Sigmoid colon (tissue), 6 donors: ENCODE measurements at regions not wholly inside any gene's neighbourhood (a gene's known extent, or its start where the extent isn't known, plus 50 kb on each side); places are given as distances from the start of the nearest gene placed in this dataset.

Experiments
- DNase-seq: peaks from one replicate; pipeline ENCODE4 v3.0.0-alpha.2; 2019
- H3K27ac ChIP-seq, 4 donors: fragments of 200-600 bp; sonication (generic); one replicate each; pipeline ENCODE4 v1.5.1; 2016 to 2019; ENCODE audit warnings: mild to moderate bottlenecking in 1 of 4
- H3K27me3 ChIP-seq, 3 donors: fragments of 200-600 bp; sonication (generic); one replicate each; pipeline ENCODE4 v1.5.1; 2019; ENCODE audit warnings: mild to moderate bottlenecking in 1 of 3
- H3K36me3 ChIP-seq, 4 donors: fragments of 200-600 bp; sonication (generic); one replicate each; pipeline ENCODE4 v1.5.1; 2016 to 2019
- H3K4me1 ChIP-seq, 4 donors: fragments of 200-600 bp; sonication (generic); one replicate each; pipeline ENCODE4 v1.5.1; 2017 to 2019
- H3K4me3 ChIP-seq, 4 donors: fragments of 200-600 bp; sonication (generic); one replicate each; pipeline ENCODE4 v1.5.1; 2017 to 2019; ENCODE audit warnings: mild to moderate bottlenecking in 2 of 4, moderate library complexity in 1 of 4
- H3K9me3 ChIP-seq, 4 donors: fragments of 200-600 bp in 3 of 4; sonication (generic) in 3 of 4; one replicate each; pipeline versions ENCODE4 v1.5.1 to v1.6.1; 2013 to 2019
- EP300 ChIP-seq, 4 donors: sonication (generic); formaldehyde crosslinking; IDR thresholded peaks; one replicate each; pipeline ENCODE4 v1.6.1; 2017; ENCODE audit warnings: antibody characterized with exemption in 4 of 4
- POLR2A ChIP-seq, 2 donors: fragments of 450-650 bp; IDR thresholded peaks; one replicate each; pipeline ENCODE4 v1.6.1; 2016; ENCODE audit warnings: antibody characterized with exemption in 2 of 2, mild to moderate bottlenecking in 2 of 2, moderate library complexity in 2 of 2
- POLR2AphosphoS5 ChIP-seq, 4 donors: sonication (generic); formaldehyde crosslinking; IDR thresholded peaks; one replicate each; pipeline ENCODE4 v1.6.1; 2017; ENCODE audit warnings: antibody characterized with exemption in 4 of 4
- WGBS, 2 donors: extraction: QIAGEN DNeasy Blood & Tissue Kit; methylation state at CpG; one replicate each; pipeline ENCODE4 v1.1.7; 2013; 5-methylcytosine and 5-hydroxymethylcytosine counted together
- intact Hi-C: fragments of 100-400 bp; cut with DNase I; formaldehyde crosslinking; loops from one replicate; pipeline ENCODE4 v1.15.1; 2023
- TF ChIP-seq, protein P1 (sequence below), 4 experiments: fragments of 450-650 bp in 3 of 4; fragments of 200-600 bp in 1 of 4; IDR thresholded peaks; one replicate each; pipeline ENCODE4 v1.5.1; 2016 to 2019; ENCODE audit warnings: antibody characterized with exemption in 4 of 4, mild to moderate bottlenecking in 3 of 4, moderate library complexity in 2 of 4
- donor health status: healthy with polysubstance abuse.
- donor health status: healthy.

DNA sequence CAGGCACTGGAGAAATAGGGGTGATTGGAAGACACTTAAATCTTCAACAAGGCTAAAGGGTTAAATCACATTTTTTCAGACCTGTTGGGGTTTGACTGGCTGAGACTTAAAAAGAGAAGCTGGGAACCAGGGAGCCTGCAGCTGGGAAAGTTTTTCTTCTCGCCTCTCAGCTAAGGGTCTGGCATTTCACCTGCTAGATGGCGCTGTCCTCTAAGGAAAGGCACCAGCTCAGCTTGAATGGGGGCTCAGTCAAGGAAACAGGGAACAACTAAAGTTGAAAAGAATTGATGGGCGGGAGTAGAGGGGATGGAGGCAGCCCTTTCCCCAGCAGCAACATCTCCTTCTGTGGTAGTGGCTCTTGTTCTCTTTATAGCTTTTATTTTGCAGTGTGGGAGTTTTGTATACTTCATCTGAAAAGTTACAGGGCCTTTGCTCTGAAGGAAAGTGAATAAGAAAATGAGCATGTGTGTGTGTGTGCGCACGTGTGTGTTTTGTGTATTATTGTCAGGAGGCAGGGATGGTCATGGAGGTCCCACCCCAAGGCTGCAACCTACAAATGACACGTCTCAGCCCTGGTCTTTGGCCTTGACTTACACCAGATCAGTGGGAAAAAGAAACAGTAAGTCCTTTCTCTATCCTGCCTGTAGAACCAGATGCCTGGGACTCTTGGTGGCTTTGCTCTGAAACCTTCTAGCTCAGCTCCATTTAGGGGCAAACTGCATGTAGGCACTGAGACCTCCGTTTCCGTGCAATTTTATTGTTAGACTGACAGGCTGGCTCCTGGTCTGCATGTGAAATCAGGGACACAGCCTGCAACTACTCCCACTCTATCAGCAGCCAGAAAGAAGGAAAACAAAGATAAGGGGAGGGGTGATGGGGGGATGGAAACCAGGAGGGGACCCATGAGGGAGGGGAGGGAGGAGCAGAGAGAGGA lies 316.2 kb upstream of the CLINT1 start:
- H3K36me3 ChIP-seq: no peaks in the 10 kb centered on the region
- H3K27me3 ChIP-seq: no peaks in the 10 kb centered on the region
- TF ChIP-seq POLR2A (IDR thresholded peaks at IDR 0.05): no peak
- TF ChIP-seq, protein P1, sequence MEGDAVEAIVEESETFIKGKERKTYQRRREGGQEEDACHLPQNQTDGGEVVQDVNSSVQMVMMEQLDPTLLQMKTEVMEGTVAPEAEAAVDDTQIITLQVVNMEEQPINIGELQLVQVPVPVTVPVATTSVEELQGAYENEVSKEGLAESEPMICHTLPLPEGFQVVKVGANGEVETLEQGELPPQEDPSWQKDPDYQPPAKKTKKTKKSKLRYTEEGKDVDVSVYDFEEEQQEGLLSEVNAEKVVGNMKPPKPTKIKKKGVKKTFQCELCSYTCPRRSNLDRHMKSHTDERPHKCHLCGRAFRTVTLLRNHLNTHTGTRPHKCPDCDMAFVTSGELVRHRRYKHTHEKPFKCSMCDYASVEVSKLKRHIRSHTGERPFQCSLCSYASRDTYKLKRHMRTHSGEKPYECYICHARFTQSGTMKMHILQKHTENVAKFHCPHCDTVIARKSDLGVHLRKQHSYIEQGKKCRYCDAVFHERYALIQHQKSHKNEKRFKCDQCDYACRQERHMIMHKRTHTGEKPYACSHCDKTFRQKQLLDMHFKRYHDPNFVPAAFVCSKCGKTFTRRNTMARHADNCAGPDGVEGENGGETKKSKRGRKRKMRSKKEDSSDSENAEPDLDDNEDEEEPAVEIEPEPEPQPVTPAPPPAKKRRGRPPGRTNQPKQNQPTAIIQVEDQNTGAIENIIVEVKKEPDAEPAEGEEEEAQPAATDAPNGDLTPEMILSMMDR (IDR thresholded peaks at IDR 0.05): peak; percentile 46 to 73 (median 58)
- H3K4me1 ChIP-seq: peaks cover 0 to 14% (median 2%) of the 10 kb centered on the region in 4 donors
- H3K27ac ChIP-seq: peak overlapping the region in 3 of 4 donors; percentile 2 to 34 (median 17)
- intact Hi-C loops: loop anchor here (2.0 to 10.0 kb wide), 2 partner anchors 290 to 932 kb away; no protein-coding TSS in a partner anchor
- no peaks in the 10 kb centered on the region for H3K9me3 ChIP-seq
- no peak overlapping the region for H3K4me3 ChIP-seq
- 16 to 33% methylated on average over 8 of the region's 8 CpGs for WGBS, 2 donors
- DNase-seq: peak; percentile 84

DNA sequence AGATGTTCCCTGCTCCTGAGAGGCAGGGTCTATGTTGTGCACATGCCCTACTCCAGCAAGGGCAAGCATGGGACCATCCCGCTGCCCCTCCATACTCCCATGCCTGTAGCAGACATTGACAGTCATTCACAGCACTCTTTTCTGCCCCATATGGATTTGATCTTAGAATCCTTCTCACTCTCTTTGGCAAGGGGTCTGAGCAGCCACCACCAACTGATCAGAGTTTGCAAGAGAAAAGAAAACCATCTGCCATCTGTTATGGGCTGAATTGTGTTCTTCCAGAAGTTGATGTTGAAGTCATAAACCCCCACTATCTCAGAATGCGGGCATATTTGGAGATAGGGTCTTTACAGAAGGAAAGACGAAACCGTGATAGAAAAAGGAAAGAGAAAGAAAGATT lies 315.1 kb upstream of the CLINT1 start:
- no peaks in the 10 kb centered on the region for H3K9me3 ChIP-seq
- no peak overlapping the region for H3K27ac ChIP-seq
- no peak overlapping the region for H3K4me3 ChIP-seq
- peaks cover 0 to 14% (median 2%) of the 10 kb centered on the region in 4 donors for H3K4me1 ChIP-seq
- TF ChIP-seq EP300 (IDR thresholded peaks at IDR 0.05) (no peak), POLR2A (IDR thresholded peaks at IDR 0.05) (no peak), POLR2AphosphoS5 (IDR thresholded peaks at IDR 0.05) (no peak)
- TF ChIP-seq, protein P1 (IDR thresholded peaks at IDR 0.05): no peak
- H3K27me3 ChIP-seq: no peaks in the 10 kb centered on the region
- 95 to 97% methylated on average over 4 of the region's 4 CpGs for WGBS, 2 donors
- intact Hi-C loops: loop anchor here (2.0 to 10.0 kb wide), 2 partner anchors 291 to 933 kb away; no protein-coding TSS in a partner anchor
- no peak for DNase-seq
- no peaks in the 10 kb centered on the region for H3K36me3 ChIP-seq

DNA sequence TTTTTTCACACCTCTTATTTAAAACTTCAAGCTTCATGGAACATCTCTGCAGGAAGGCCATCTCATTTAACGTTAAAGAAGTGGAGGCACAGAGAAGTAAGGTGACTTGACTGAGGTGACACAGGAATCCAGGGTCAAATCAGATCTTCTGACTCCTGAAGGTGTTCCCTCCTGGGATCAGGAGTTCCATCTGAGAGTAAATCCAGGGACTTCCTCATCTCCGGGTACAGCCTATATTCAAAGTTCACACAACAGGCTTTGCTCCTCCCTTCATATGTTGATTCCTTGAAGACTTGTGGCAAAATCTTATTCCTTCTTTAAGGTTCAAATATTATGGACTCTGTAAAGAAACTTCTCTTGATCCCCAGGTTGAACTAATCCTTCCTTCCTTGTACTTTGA lies 313.1 kb upstream of the CLINT1 start:
- Histone ChIP-seq H3K27ac (no peak overlapping the region), H3K36me3 (no peaks in the 10 kb centered on the region), H3K27me3 (no peaks in the 10 kb centered on the region), H3K9me3 (no peaks in the 10 kb centered on the region), H3K4me3 (no peak overlapping the region), H3K4me1 (peaks cover 0 to 14% (median 2%) of the 10 kb centered on the region in 4 donors)
- DNase-seq: no peak
- TF ChIP-seq, protein P1 (IDR thresholded peaks at IDR 0.05): no peak
- no peak for TF ChIP-seq EP300 (IDR thresholded peaks at IDR 0.05)
- no peak for TF ChIP-seq POLR2A (IDR thresholded peaks at IDR 0.05)
- TF ChIP-seq POLR2AphosphoS5 (IDR thresholded peaks at IDR 0.05): no peak
- intact Hi-C loops: loop anchor here (10.0 kb wide), 1 partner anchor 293 kb away; no protein-coding TSS in a partner anchor
- 54 to 72% methylated on average over 2 of the region's 2 CpGs for WGBS, 2 donors

DNA sequence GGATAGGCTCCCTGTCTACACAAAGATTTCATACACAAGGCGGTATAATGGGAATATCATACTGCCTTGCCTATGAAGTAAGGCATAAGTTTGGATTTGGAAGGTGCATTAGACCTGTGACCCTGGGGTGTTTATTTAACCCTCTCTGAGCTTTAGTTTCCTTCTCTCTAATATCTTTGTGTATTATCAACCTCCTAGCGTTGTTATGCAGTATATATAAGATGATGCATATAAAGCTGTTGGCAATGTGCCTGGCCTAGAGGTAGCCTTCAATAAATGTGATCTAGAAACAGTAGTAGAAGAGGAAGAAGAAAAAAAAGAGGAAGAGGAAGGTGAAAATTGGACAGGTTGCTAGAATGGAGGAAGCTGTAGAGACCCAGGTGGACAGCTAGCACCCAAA lies 311.6 kb upstream of the CLINT1 start:
- Histone ChIP-seq H3K27ac (no peak overlapping the region), H3K9me3 (no peaks in the 10 kb centered on the region), H3K4me3 (no peak overlapping the region), H3K36me3 (no peaks in the 10 kb centered on the region), H3K27me3 (no peaks in the 10 kb centered on the region), H3K4me1 (peaks cover 0 to 6% (median 0%) of the 10 kb centered on the region in 4 donors)
- intact Hi-C loops: loop anchor here (10.0 kb wide), 1 partner anchor 294 kb away; no protein-coding TSS in a partner anchor
- DNase-seq: no peak
- WGBS, 2 donors: 39 to 76% methylated on average over 2 of the region's 2 CpGs
- TF ChIP-seq POLR2A (IDR thresholded peaks at IDR 0.05): no peak

DNA sequence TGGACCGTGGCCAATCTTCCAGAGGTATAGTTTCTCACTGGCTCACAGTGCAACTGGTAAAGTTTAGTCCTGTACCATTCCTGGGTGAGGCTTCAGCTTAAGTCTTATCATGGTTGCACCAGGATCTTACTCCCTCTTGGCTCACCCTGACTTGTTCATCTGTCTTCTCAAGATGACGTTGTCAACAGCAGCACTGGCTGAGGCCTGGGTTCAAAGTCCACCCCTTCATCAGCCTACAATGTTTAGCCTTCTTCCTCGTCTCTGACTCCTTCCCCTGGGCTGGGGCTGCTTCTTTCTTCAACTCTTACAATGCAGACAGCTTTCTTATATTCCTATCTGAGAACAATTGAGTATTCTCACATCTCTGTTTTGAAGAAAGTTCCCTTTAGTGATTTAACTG lies 311.1 kb upstream of the CLINT1 start:
- 36 to 76% methylated on average over 3 of the region's 3 CpGs for WGBS, 2 donors
- no peaks in the 10 kb centered on the region for H3K36me3 ChIP-seq
- DNase-seq: no peak
- H3K27ac ChIP-seq: no peak overlapping the region
- H3K9me3 ChIP-seq: no peaks in the 10 kb centered on the region
- no peak overlapping the region for H3K4me3 ChIP-seq
- no peak for TF ChIP-seq EP300 (IDR thresholded peaks at IDR 0.05)
- TF ChIP-seq POLR2AphosphoS5 (IDR thresholded peaks at IDR 0.05): no peak
- TF ChIP-seq, protein P1 (IDR thresholded peaks at IDR 0.05): no peak
- no peak for TF ChIP-seq POLR2A (IDR thresholded peaks at IDR 0.05)
- no peaks in the 10 kb centered on the region for H3K27me3 ChIP-seq
- intact Hi-C loops: loop anchor here (10.0 kb wide), 1 partner anchor 295 kb away; no protein-coding TSS in a partner anchor
- peaks cover 0 to under 1% (median 0%) of the 10 kb centered on the region in 4 donors for H3K4me1 ChIP-seq
